ENCODE measurements at regions not wholly inside any gene's neighbourhood (a gene's known extent, or its start where the extent isn't known, plus 50 kb on each side); places are given as distances from the start of the nearest gene placed in this dataset.

DNA sequence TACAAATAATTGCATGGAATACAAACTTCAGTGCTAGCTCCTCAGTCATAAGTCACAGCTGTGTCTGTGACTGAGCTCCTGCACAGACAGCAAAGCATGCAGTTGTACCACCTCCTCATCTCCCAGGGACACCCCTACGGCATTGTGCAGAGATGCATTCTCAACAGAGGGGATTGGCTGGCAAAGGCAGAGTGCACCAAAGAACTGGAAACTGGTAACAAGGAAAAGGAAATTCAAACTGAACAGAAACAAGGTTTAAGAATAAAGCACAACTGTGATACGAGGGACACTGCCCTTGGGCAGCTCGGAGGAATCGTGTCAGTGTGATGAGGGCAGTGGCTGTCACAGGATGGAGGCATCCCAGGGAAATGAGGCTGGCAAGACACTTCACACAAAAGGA lies 126.1 kb upstream of the SOX1 start (continued):
- TF ChIP-seq, protein P1, sequence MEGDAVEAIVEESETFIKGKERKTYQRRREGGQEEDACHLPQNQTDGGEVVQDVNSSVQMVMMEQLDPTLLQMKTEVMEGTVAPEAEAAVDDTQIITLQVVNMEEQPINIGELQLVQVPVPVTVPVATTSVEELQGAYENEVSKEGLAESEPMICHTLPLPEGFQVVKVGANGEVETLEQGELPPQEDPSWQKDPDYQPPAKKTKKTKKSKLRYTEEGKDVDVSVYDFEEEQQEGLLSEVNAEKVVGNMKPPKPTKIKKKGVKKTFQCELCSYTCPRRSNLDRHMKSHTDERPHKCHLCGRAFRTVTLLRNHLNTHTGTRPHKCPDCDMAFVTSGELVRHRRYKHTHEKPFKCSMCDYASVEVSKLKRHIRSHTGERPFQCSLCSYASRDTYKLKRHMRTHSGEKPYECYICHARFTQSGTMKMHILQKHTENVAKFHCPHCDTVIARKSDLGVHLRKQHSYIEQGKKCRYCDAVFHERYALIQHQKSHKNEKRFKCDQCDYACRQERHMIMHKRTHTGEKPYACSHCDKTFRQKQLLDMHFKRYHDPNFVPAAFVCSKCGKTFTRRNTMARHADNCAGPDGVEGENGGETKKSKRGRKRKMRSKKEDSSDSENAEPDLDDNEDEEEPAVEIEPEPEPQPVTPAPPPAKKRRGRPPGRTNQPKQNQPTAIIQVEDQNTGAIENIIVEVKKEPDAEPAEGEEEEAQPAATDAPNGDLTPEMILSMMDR (IDR thresholded peaks at IDR 0.05; ENCODE audit: control extremely low read depth in 1 of 3, insufficient read depth in 1 of 3, low read depth in 1 of 3, low read length in 3 of 3): no peak
- TF ChIP-seq CHD1 (IDR thresholded peaks at IDR 0.05; ENCODE audit: low read depth, low read length): no peak
- no peak for TF ChIP-seq BACH1 (IDR thresholded peaks at IDR 0.05; ENCODE audit: low read length)
- no peak for TF ChIP-seq CBX8 (IDR thresholded peaks at IDR 0.05; ENCODE audit: borderline replicate concordance, low read depth, low read length)
- TF ChIP-seq KDM1A (IDR thresholded peaks at IDR 0.05; ENCODE audit: borderline replicate concordance, low read length): no peak
- no peak for TF ChIP-seq TAF7 (optimal IDR thresholded peaks at IDR 0.05; ENCODE audit: borderline replicate concordance, low read depth, low read length)
